Osteoblast (primary cell): ENCODE measurements at regions not wholly inside any gene's neighbourhood (a gene's known extent, or its start where the extent isn't known, plus 50 kb on each side); places are given as distances from the start of the nearest gene placed in this dataset.

Source experiments
- DNase-seq: peaks from one replicate; pipeline ENCODE4 v3.0.0; 2011; ENCODE audit warnings: low spot score, mixed read lengths; ENCODE audit not compliant: insufficient read length; ENCODE audit errors: missing footprints
- H2AFZ ChIP-seq: 2 replicates; pipeline ENCODE4 v1.6.0; 2011; ENCODE audit warnings: mild to moderate bottlenecking, low read length
- H3K27ac ChIP-seq: 2 replicates; pipeline ENCODE4 v1.5.1; 2011; ENCODE audit warnings: mild to moderate bottlenecking, low read depth, low read length, moderate library complexity
- H3K27me3 ChIP-seq: 2 replicates; pipeline ENCODE4 v1.6.0; 2012; ENCODE audit warnings: mild to moderate bottlenecking, control low read depth, inconsistent platforms, low read length, moderate library complexity; ENCODE audit not compliant: insufficient read depth
- H3K36me3 ChIP-seq: 2 replicates; pipeline ENCODE4 v1.5.1; 2011; ENCODE audit warnings: mild to moderate bottlenecking, low read length, control low read depth, moderate library complexity; ENCODE audit not compliant: insufficient read depth
- H3K4me1 ChIP-seq: 2 replicates; pipeline ENCODE4 v1.5.1; 2011; ENCODE audit warnings: mild to moderate bottlenecking, low read length, control low read depth, moderate library complexity; ENCODE audit not compliant: insufficient read depth
- H3K4me2 ChIP-seq: 2 replicates; pipeline ENCODE4 v1.6.0; 2011; ENCODE audit warnings: mild to moderate bottlenecking, low read length; ENCODE audit not compliant: insufficient read depth
- H3K4me3 ChIP-seq: fragments of 200-600 bp; sonication (generic); 3 replicates; pipeline ENCODE4 v1.5.1; 2012; ENCODE audit warnings: mild to moderate bottlenecking, low read length, inconsistent platforms; ENCODE audit not compliant: insufficient read depth
- H3K79me2 ChIP-seq: 2 replicates; pipeline ENCODE4 v1.6.0; 2012; ENCODE audit warnings: mild to moderate bottlenecking, low read length, control low read depth, inconsistent platforms; ENCODE audit not compliant: insufficient read depth
- H3K9me3 ChIP-seq: 2 replicates; pipeline ENCODE4 v1.5.1; 2011; ENCODE audit warnings: low read depth, low read length, control low read depth
- H4K20me1 ChIP-seq: 2 replicates; pipeline ENCODE4 v1.6.0; 2012; ENCODE audit warnings: mild to moderate bottlenecking, low read length, control low read depth; ENCODE audit not compliant: insufficient read depth
- CTCF ChIP-seq: IDR thresholded peaks from 2 replicates; pipeline ENCODE4 v1.5.1; 2011; ENCODE audit warnings: mild to moderate bottlenecking, low read depth, low read length, moderate library complexity; ENCODE audit errors: extremely low read depth

GRCh38 chr7:15856311-15856710 lies 169.8 kb upstream of the MEOX2 start:
- Histone ChIP-seq H3K27me3 (no peaks in the 10 kb centered on the region), H2AFZ (no peak overlapping the region), H3K4me2 (no peak overlapping the region), H4K20me1 (no peaks in the 10 kb centered on the region), H3K4me1 (peaks cover 15% of the 10 kb centered on the region), H3K79me2 (no peaks in the 10 kb centered on the region), H3K36me3 (no peaks in the 10 kb centered on the region), H3K27ac (no peak overlapping the region), H3K4me3 (no peak overlapping the region), H3K9me3 (no peaks in the 10 kb centered on the region)
- DNase-seq: no peak
- TF ChIP-seq CTCF: no peak

- Histone ChIP-seq H3K27me3 (no peaks in the 10 kb centered on the region), H3K79me2 (no peaks in the 10 kb centered on the region), H2AFZ (no peak overlapping the region), H3K4me3 (no peak overlapping the region), H3K9me3 (no peaks in the 10 kb centered on the region), H4K20me1 (no peaks in the 10 kb centered on the region), H3K4me2 (peak overlapping the region; percentile 41), H3K27ac (no peak overlapping the region), H3K4me1 (peaks cover 15% of the 10 kb centered on the region), H3K36me3 (no peaks in the 10 kb centered on the region)
- no peak for DNase-seq
- TF ChIP-seq CTCF: no peak
These were observed 169.1 kb upstream of the MEOX2 start for GRCh38 chr7:15855525-15856109.

GRCh38 chr7:15854841-15855524 lies 168.5 kb upstream of the MEOX2 start:
- Histone ChIP-seq H2AFZ (no peak overlapping the region), H3K4me1 (peaks cover 15% of the 10 kb centered on the region), H3K4me3 (no peak overlapping the region), H3K4me2 (peak overlapping the region; percentile 41), H4K20me1 (no peaks in the 10 kb centered on the region), H3K27me3 (no peaks in the 10 kb centered on the region), H3K9me3 (no peaks in the 10 kb centered on the region), H3K27ac (no peak overlapping the region), H3K79me2 (no peaks in the 10 kb centered on the region), H3K36me3 (no peaks in the 10 kb centered on the region)
- TF ChIP-seq CTCF: no peak
- DNase-seq: no peak

GRCh38 chr7:15853832-15854470 lies 167.5 kb upstream of the MEOX2 start:
- peaks cover 15% of the 10 kb centered on the region for H3K4me1 ChIP-seq
- H3K36me3 ChIP-seq: no peaks in the 10 kb centered on the region
- H3K27me3 ChIP-seq: no peaks in the 10 kb centered on the region
- TF ChIP-seq CTCF: no peak
- H3K4me2 ChIP-seq: no peak overlapping the region
- no peak overlapping the region for H3K4me3 ChIP-seq
- H3K9me3 ChIP-seq: no peaks in the 10 kb centered on the region
- H3K79me2 ChIP-seq: no peaks in the 10 kb centered on the region
- H4K20me1 ChIP-seq: no peaks in the 10 kb centered on the region
- no peak overlapping the region for H3K27ac ChIP-seq
- no peak overlapping the region for H2AFZ ChIP-seq
- DNase-seq: no peak
